H9 (cell line): ENCODE measurements at regions not wholly inside any gene's neighbourhood (a gene's known extent, or its start where the extent isn't known, plus 50 kb on each side); places are given as distances from the start of the nearest gene placed in this dataset.

Experiments
- DNase-seq: peaks from one replicate; pipeline ENCODE4 v3.0.0-alpha.2; 2017
- H2AFZ ChIP-seq: one replicate; pipeline ENCODE4 v1.6.1; 2013; ENCODE audit warnings: mild to moderate bottlenecking, low read length, control low read depth, moderate library complexity
- H2AK5ac ChIP-seq: 2 replicates; pipeline ENCODE4 v1.6.1; 2013; ENCODE audit warnings: low read length, control low read depth, mixed read lengths; ENCODE audit not compliant: insufficient read length
- H2BK120ac ChIP-seq: one replicate; pipeline ENCODE4 v1.6.1; 2013; ENCODE audit warnings: low read depth, mild to moderate bottlenecking, low read length, control low read depth, inconsistent platforms; ENCODE audit not compliant: poor library complexity, severe bottlenecking
- H2BK12ac ChIP-seq: 2 replicates; pipeline ENCODE4 v1.6.1; 2013; ENCODE audit warnings: low read length, control low read depth, mixed read lengths, low read depth; ENCODE audit not compliant: insufficient read length
- H2BK15ac ChIP-seq: 2 replicates; pipeline ENCODE4 v1.6.1; 2013; ENCODE audit warnings: low read depth, low read length, control low read depth
- H2BK20ac ChIP-seq: one replicate; pipeline ENCODE4 v1.6.1; 2013; ENCODE audit warnings: low read depth, mild to moderate bottlenecking, low read length, control low read depth, inconsistent platforms; ENCODE audit not compliant: poor library complexity, severe bottlenecking
- H2BK5ac ChIP-seq: 2 replicates; pipeline ENCODE4 v1.6.1; 2013; ENCODE audit warnings: low read length, control low read depth, mixed read lengths; ENCODE audit not compliant: insufficient read length
- H3K14ac ChIP-seq: 2 replicates; pipeline ENCODE4 v1.6.1; 2013; ENCODE audit warnings: low read length, control low read depth; ENCODE audit not compliant: insufficient read depth
- H3K18ac ChIP-seq: 2 replicates; pipeline ENCODE4 v1.6.1; 2013; ENCODE audit warnings: low read depth, mild to moderate bottlenecking, mixed read lengths, low read length, control low read depth; ENCODE audit not compliant: insufficient read length
- H3K23ac ChIP-seq: 2 replicates; pipeline ENCODE4 v1.6.1; 2013; ENCODE audit warnings: low read length, control low read depth, mixed read lengths, low read depth; ENCODE audit not compliant: insufficient read length
- H3K23me2 ChIP-seq: 2 replicates; pipeline ENCODE4 v1.6.1; 2013; ENCODE audit warnings: low read depth, mild to moderate bottlenecking, mixed read lengths, low read length, control low read depth; ENCODE audit not compliant: insufficient read length, poor library complexity, severe bottlenecking
- H3K27ac ChIP-seq: 2 replicates; pipeline ENCODE4 v1.5.1; 2013; ENCODE audit warnings: low read length, control low read depth, mixed read lengths, low read depth; ENCODE audit not compliant: insufficient read length
- H3K27me3 ChIP-seq: 2 replicates; pipeline ENCODE4 v1.6.1; 2013; ENCODE audit warnings: low read length, control low read depth, inconsistent platforms; ENCODE audit not compliant: insufficient read depth
- H3K4ac ChIP-seq: 2 replicates; pipeline ENCODE4 v1.6.1; 2013; ENCODE audit warnings: low read depth, mild to moderate bottlenecking, control low read depth, inconsistent platforms, low read length, moderate library complexity
- H3K4me1 ChIP-seq: 2 replicates; pipeline ENCODE4 v1.6.1; 2013; ENCODE audit warnings: low read length, control low read depth, inconsistent platforms; ENCODE audit not compliant: insufficient read depth
- H3K4me2 ChIP-seq: 2 replicates; pipeline ENCODE4 v1.6.1; 2013; ENCODE audit warnings: low read length, control low read depth, mixed read lengths; ENCODE audit not compliant: insufficient read length, insufficient read depth
- H3K56ac ChIP-seq: 2 replicates; pipeline ENCODE4 v1.6.1; 2013; ENCODE audit warnings: low read depth, mild to moderate bottlenecking, mixed read lengths, low read length, control low read depth; ENCODE audit not compliant: insufficient read length
- H3K79me1 ChIP-seq: 2 replicates; pipeline ENCODE4 v1.6.1; 2013; ENCODE audit warnings: low read depth, mild to moderate bottlenecking, moderate library complexity, low read length, control low read depth, inconsistent platforms; ENCODE audit not compliant: insufficient read depth, poor library complexity, severe bottlenecking
- H3K79me2 ChIP-seq: 2 replicates; pipeline ENCODE4 v1.6.1; 2013; ENCODE audit warnings: low read length, control low read depth, inconsistent platforms; ENCODE audit not compliant: insufficient read depth
- H3K9ac ChIP-seq: 2 replicates; pipeline ENCODE4 v1.6.1; 2013; ENCODE audit warnings: low read length, control low read depth, mixed read lengths; ENCODE audit not compliant: insufficient read length; ENCODE audit errors: extremely low read depth
- H3K9me3 ChIP-seq: one replicate; pipeline ENCODE4 v1.6.1; 2013; ENCODE audit warnings: low read depth, low read length, inconsistent platforms; ENCODE audit not compliant: control insufficient read depth
- H3T11ph ChIP-seq: one replicate; pipeline ENCODE4 v1.6.1; 2013; ENCODE audit warnings: mild to moderate bottlenecking, low read length, control low read depth, inconsistent platforms
- H4K20me1 ChIP-seq: one replicate; pipeline ENCODE4 v1.6.1; 2013; ENCODE audit not compliant: control insufficient read depth, insufficient read length, insufficient read depth
- H4K5ac ChIP-seq: 2 replicates; pipeline ENCODE4 v1.6.1; 2013; ENCODE audit warnings: low read depth, mild to moderate bottlenecking, mixed read lengths, low read length, control low read depth; ENCODE audit not compliant: insufficient read length
- H4K8ac ChIP-seq: replicated peaks from 2 replicates; pipeline ENCODE4 v1.6.1; 2013; ENCODE audit warnings: low read length, control low read depth, mixed read lengths, low read depth; ENCODE audit not compliant: insufficient read length
- H4K91ac ChIP-seq: 2 replicates; pipeline ENCODE4 v1.6.1; 2013; ENCODE audit warnings: low read depth, mild to moderate bottlenecking, moderate library complexity, mixed read lengths, low read length, control low read depth; ENCODE audit not compliant: insufficient read length
- H3K27ac Mint-ChIP-seq, 3 experiments: 2 replicates in 2 of 3; 3 replicates in 1 of 3; pipeline ENCODE4 v1.8.0; 2020 to 2021; ENCODE audit warnings: mixed read lengths in 3 of 3, mild to moderate bottlenecking in 1 of 3, moderate library complexity in 1 of 3
- H3K27me3 Mint-ChIP-seq: 2 replicates; pipeline ENCODE4 v1.8.0; 2021; ENCODE audit warnings: low read depth, mild to moderate bottlenecking, moderate library complexity, mixed read lengths
- H3K36me3 Mint-ChIP-seq, 3 experiments: 2 replicates in 2 of 3; 3 replicates in 1 of 3; pipeline ENCODE4 v1.8.0; 2020 to 2021; ENCODE audit warnings: low read depth in 3 of 3, mixed read lengths in 3 of 3; ENCODE audit not compliant: insufficient read depth in 1 of 3
- H3K4me1 Mint-ChIP-seq, 2 experiments: 2 replicates each; pipeline ENCODE4 v1.8.0; 2020; ENCODE audit warnings: mixed read lengths in 2 of 2
- H3K4me3 Mint-ChIP-seq, 2 experiments: 2 replicates in 1 of 2; 3 replicates in 1 of 2; pipeline ENCODE4 v1.8.0; 2020 to 2021; ENCODE audit warnings: mild to moderate bottlenecking in 2 of 2, mixed read lengths in 2 of 2, moderate library complexity in 1 of 2
- H3K9me3 Mint-ChIP-seq, 2 experiments: 2 replicates in 1 of 2; 3 replicates in 1 of 2; pipeline ENCODE4 v1.8.0; 2020; ENCODE audit warnings: mild to moderate bottlenecking in 2 of 2, mixed read lengths in 2 of 2, moderate library complexity in 1 of 2
- CTCF ChIP-seq: fragments of 200-600 bp; sonication (generic); conservative IDR thresholded peaks from 3 replicates; pipeline ENCODE4 v1.8.0; 2021; ENCODE audit warnings: antibody characterized with exemption, mild to moderate bottlenecking
- WGBS: extraction: QIAGEN DNeasy Blood & Tissue Kit; methylation state at CpG from one replicate; pipeline ENCODE4 v1.1.7; 2013; ENCODE audit warnings: missing lambda C conversion rate, low lambda C conversion rate, mixed read lengths; ENCODE audit not compliant: insufficient read length; ENCODE audit errors: extremely low coverage; 5-methylcytosine and 5-hydroxymethylcytosine counted together

- Histone ChIP-seq H2BK20ac (no peak overlapping the region), H3K56ac (no peak overlapping the region), H3K27me3 (no peaks in the 10 kb centered on the region), H2AFZ (no peak overlapping the region), H4K20me1 (no peaks in the 10 kb centered on the region), H3K79me2 (no peaks in the 10 kb centered on the region), H2BK120ac (no peak overlapping the region), H4K91ac (no peak overlapping the region), H2BK15ac (no peak overlapping the region), H2BK5ac (no peak overlapping the region), H3K4ac (no peak overlapping the region), H3K14ac (no peak overlapping the region), H4K8ac (no peak overlapping the region), H4K5ac (no peak overlapping the region), H3K18ac (no peak overlapping the region), H3K27ac (no peak overlapping the region), H3K4me1 (no peaks in the 10 kb centered on the region), H3K9me3 (no peaks in the 10 kb centered on the region), H3K9ac (no peak overlapping the region), H3K79me1 (no peaks in the 10 kb centered on the region), H3K23ac (no peak overlapping the region), H3K4me2 (no peak overlapping the region), H2AK5ac (no peak overlapping the region), H3T11ph (no peak overlapping the region), H2BK12ac (no peak overlapping the region), H3K23me2 (no peaks in the 10 kb centered on the region)
- TF ChIP-seq CTCF, result no peak
- no peak overlapping the region for H3K4me3 Mint-ChIP-seq
- H3K27ac Mint-ChIP-seq, result no peak overlapping the region
- H3K27me3 Mint-ChIP-seq, result no peaks in the 10 kb centered on the region; the same call in 1 of the 2 replicates
- H3K36me3 Mint-ChIP-seq, result no peaks in the 10 kb centered on the region
- H3K4me1 Mint-ChIP-seq, result no peaks in the 10 kb centered on the region
- no peaks in the 10 kb centered on the region for H3K9me3 Mint-ChIP-seq
- no peak for DNase-seq
- no CpG with 5 or more reads among the region's 7 CpGs for WGBS
Observed at GRCh38 chr6:6417475-6417874, 97.0 kb upstream of the F13A1 start.
